NCI-H460 (cell line): ENCODE measurements at regions not wholly inside any gene's neighbourhood (a gene's known extent, or its start where the extent isn't known, plus 50 kb on each side); places are given as distances from the start of the nearest gene placed in this dataset.
A peak's percentile ranks its signal among the peaks of the same experiment; 100 is the strongest.

ENCODE experiments used
- DNase-seq: peaks from one replicate; pipeline ENCODE4 v3.0.0-alpha.2; 2016; ENCODE audit warnings: low read depth; ENCODE audit errors: extremely low read depth

- DNase-seq = no peak
These were observed 338.8 kb downstream of the ANKRD7 start for GRCh38 chr7:118563311-118563710.

GRCh38 chr7:118572604-118573003, 348.1 kb downstream of the ANKRD7 start:
- DNase-seq = no peak

- DNase-seq = peak; percentile 2
These were observed 348.6 kb downstream of the ANKRD7 start for GRCh38 chr7:118573085-118573484.

- DNase-seq = no peak
These were observed 351.0 kb downstream of the ANKRD7 start for GRCh38 chr7:118575393-118575948.

- no peak for DNase-seq
These were observed 356.4 kb downstream of the ANKRD7 start for GRCh38 chr7:118580743-118581382.

GRCh38 chr7:118583641-118584040, 359.1 kb downstream of the ANKRD7 start:
- no peak for DNase-seq

GRCh38 chr7:118586248-118586647, 361.7 kb downstream of the ANKRD7 start:
- no peak for DNase-seq

GRCh38 chr7:118590107-118590506, 365.6 kb downstream of the ANKRD7 start:
- no peak for DNase-seq

- DNase-seq = no peak
These were observed 377.6 kb downstream of the ANKRD7 start for GRCh38 chr7:118602090-118602489.

- no peak for DNase-seq
These were observed 382.1 kb downstream of the ANKRD7 start for GRCh38 chr7:118606602-118607001.

- DNase-seq = no peak
These were observed 384.7 kb downstream of the ANKRD7 start for GRCh38 chr7:118609207-118609606.

GRCh38 chr7:118615681-118616080, 391.2 kb downstream of the ANKRD7 start:
- no peak for DNase-seq

GRCh38 chr7:118621810-118622360, 397.4 kb downstream of the ANKRD7 start:
- DNase-seq = no peak

GRCh38 chr7:118626739-118627138, 402.2 kb downstream of the ANKRD7 start:
- DNase-seq = no peak

GRCh38 chr7:118627467-118627866, 403.0 kb downstream of the ANKRD7 start:
- DNase-seq = no peak

GRCh38 chr7:118629898-118630438, 405.5 kb downstream of the ANKRD7 start:
- DNase-seq = no peak

GRCh38 chr7:118642396-118642795, 417.9 kb downstream of the ANKRD7 start:
- DNase-seq = no peak

- no peak for DNase-seq
These were observed 419.8 kb downstream of the ANKRD7 start for GRCh38 chr7:118644346-118644745.

- no peak for DNase-seq
These were observed 423.5 kb downstream of the ANKRD7 start for GRCh38 chr7:118648002-118648401.

GRCh38 chr7:118657391-118658005, 433.0 kb downstream of the ANKRD7 start:
- DNase-seq = no peak

- DNase-seq = no peak
These were observed 437.8 kb downstream of the ANKRD7 start for GRCh38 chr7:118662266-118662665.

GRCh38 chr7:118664498-118664897, 440.0 kb downstream of the ANKRD7 start:
- no peak for DNase-seq
